Right ventricle myocardium inferior (tissue), 1 donor: ENCODE measurements at regions not wholly inside any gene's neighbourhood (a gene's known extent, or its start where the extent isn't known, plus 50 kb on each side); places are given as distances from the start of the nearest gene placed in this dataset.

Experiments used
- ATAC-seq: fragments of 200-7000 bp; cut with Tn5 transposase; one replicate; pipeline ENCODE4 v1.9.1; 2020; ENCODE audit warnings: mild to moderate bottlenecking, moderate library complexity
- DNase-seq: peaks from one replicate; pipeline ENCODE4 v3.0.0; 2021; ENCODE audit errors: missing footprints
- intact Hi-C: fragments of 100-400 bp; cut with DNase I; formaldehyde crosslinking; loops from one replicate; pipeline ENCODE4 v1.11.0; 2022
- donor health status: DM: no; HTN: yes; CAD: no; lungs with severe emphysema.

GRCh38 chr13:70864731-70865130 is 756.5 kb upstream of the KLHL1 start:
- intact Hi-C loops, result no loop called here

GRCh38 chr13:70856711-70857110 is 748.5 kb upstream of the KLHL1 start:
- DNase-seq (no peak), ATAC-seq (no peak)
- intact Hi-C loops, result no loop called here

More at GRCh38 chr13:70864731-70865130, 756.5 kb upstream of the KLHL1 start:
- ATAC-seq (no peak), DNase-seq (no peak)

- intact Hi-C loops, result no loop called here
- ATAC-seq (no peak), DNase-seq (no peak)
These were observed 747.8 kb upstream of the KLHL1 start for GRCh38 chr13:70856025-70856424.

DNA sequence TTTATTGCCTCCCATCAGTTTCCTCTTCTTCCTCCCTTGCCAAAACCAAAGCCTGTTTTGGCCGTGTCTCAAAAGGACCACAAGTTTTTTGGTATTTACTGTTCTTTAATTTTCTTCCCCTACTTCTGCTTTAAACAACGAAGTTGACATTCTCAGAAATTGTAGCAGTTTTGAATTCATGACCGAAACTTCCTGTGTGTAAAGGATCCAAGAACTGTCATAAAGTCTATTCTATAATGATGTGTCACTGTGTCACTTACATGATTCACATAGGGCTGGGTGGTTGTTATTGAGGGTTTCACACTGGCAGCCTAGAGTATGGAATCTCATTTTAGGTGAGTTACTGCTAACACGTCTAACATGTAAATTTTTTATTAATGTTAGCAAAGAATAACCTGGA is 741.0 kb upstream of the KLHL1 start:
- DNase-seq (no peak), ATAC-seq (no peak)
- intact Hi-C loops, result no loop called here

DNA sequence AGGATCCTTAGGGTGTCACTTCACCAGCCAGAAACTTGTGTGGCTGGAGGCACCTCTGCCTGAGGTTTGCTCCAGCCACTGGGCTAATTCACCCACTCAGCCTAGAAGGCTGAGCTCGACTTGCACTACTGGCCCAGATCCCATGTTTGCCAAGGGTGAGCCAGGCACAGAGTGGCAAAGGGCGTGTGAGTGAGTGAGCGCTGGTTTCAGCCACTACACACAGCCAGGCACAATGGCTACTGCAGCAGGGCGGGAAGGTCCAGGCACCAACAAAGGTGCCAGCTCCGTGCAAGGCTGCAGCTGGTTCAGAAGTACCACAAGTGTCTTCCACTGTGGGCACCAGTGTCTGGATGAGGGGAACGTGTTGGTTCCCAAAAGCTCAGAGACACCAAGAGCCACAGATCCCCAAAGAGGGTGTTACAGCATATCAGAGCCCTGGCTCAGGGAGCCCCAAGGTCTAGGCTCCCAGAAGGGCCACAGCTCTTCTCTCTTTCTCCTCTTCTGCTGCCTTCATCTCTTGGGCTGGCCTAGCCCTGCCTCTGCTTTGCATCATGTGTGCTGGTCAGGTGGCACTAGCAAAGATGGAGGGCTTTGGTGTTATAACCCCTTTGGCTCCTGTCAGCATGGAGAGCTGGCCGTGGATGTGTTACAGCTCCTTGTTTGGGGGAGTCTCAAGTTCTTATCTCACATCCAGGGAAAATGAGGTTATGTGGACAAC is 736.3 kb upstream of the KLHL1 start:
- no peak for DNase-seq
- intact Hi-C loops, result no loop called here
- ATAC-seq, result no peak

DNA sequence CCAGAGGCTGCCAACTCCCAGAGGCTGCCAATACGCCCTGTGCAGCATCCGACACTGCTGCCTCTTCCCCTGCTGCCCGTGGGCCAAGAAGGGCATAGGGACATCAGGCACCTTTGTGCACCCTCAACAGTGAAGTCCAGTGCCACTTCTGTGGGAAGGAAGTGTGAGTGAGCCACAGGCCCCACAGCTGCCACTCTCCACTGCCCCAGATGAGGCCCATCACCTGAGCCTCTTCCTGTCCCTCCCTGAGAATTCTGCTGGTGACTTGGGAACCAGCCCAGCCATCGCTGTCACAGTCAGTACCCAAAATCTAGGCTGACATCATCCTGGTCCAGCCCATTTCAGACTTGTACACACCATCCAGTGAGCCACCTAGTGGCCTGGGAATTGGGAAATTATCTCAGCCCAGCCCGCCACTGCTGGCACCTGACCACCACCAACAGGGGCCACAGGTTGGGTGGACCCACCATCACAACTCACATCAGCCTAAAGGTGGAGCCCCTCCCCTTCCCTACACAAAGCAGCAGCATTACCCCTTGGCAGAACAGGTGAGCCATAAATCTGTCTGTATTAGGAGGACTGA is 733.9 kb upstream of the KLHL1 start:
- intact Hi-C loops, result no loop called here
- ATAC-seq, result no peak
- DNase-seq, result no peak

DNA sequence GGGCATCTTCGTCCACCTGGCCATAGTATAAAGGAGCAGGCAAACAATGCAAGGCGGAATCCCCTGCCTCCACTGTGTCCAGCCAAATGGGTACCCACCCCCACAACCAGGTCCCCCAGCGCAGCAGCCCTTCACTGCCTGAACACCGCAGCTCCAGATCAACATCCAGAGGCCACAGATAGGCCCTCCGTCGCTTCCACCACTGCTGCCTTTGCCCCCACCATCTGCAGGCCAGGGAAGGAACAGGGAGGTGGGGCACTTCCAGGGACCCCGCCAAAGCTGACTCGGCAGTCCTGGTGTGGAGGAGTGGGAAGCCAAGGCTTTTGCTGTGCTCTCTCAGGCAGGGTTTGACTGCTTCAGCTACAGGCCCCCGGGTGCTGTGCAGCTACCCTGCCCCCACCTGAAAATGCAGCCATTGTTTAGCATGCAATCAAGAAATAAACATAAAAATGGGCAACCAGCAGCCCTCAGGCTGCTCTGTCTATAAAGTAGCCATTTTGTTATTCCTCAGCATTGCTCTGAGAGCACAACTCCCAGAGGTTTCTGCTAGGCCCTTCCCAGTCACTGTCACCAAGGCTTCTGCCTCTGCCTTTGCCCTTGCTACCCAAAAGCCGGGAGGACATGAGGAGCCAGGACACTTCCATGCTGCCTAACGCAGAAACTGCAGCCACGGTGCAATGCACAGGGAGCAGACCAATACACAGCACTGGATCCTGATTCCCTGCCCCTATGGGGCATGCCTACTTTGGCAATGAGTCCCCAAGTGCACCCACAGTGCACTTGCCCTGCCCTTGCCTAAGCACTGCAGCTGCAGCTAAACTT is 733.2 kb upstream of the KLHL1 start:
- intact Hi-C loops, result no loop called here
- DNase-seq (no peak), ATAC-seq (no peak)

DNA sequence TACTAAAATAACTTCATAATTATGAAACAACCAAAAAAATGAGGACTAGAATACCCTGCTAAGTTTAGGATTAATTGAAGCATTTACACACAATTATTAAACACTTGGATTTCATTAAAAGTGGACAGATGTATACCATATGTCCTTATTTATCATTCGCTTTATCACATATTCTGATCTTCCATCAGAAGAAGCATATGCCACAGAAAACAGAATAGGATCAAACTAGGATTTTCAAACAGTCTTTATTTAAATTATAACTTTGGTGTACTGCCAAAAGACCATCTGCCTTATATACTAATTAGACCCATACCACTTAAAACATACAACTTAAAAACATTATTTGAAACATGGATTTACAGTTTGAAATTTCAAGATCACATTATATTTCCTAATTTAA is 727.1 kb upstream of the KLHL1 start:
- intact Hi-C loops, result no loop called here
- DNase-seq (no peak), ATAC-seq (no peak)

DNA sequence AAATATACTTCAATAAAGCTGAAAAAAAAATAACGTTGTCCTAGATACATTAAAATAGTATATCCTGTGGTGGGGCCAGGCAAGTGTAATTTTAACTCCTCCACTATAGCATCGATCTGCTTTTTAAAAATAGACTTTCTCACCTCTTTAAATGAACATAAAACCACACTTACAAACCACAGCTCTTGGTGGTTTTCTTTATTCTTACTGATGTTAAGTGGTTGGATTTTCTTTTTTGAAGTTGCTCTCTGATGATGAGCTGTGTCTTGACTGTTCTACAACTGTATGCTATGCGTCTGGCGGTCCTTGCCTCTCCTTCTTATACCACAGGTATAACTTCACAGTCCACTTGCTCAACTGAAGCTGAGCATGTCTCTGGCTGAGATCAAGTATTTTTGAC is 721.5 kb upstream of the KLHL1 start:
- intact Hi-C loops, result no loop called here
- DNase-seq (no peak), ATAC-seq (no peak)

- intact Hi-C loops, result no loop called here
- ATAC-seq (no peak), DNase-seq (no peak)
These were observed 709.3 kb upstream of the KLHL1 start for GRCh38 chr13:70817576-70817975.

GRCh38 chr13:70816853-70817252 is 708.6 kb upstream of the KLHL1 start:
- intact Hi-C loops, result no loop called here
- DNase-seq (no peak), ATAC-seq (no peak)

DNA sequence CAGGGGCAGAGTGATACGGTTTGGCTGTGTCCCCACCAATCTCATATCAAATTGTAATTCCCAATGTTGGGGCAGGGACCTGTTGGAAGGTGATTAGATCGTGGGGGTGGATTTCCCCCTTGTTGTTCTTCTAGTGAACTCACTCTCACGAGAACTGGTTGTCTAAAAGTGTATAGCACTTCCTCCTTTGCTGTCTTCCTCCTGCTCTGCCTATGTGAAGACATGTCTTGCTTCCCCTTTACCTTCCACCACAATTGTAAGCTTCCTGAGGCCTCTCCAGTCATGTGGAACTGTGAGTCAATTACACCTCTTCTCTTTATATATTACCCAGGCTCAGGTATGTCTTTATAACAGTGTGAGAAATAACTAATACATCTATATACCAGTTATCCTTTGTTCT is 706.4 kb upstream of the KLHL1 start:
- DNase-seq (no peak), ATAC-seq (no peak)
- intact Hi-C loops, result no loop called here

DNA sequence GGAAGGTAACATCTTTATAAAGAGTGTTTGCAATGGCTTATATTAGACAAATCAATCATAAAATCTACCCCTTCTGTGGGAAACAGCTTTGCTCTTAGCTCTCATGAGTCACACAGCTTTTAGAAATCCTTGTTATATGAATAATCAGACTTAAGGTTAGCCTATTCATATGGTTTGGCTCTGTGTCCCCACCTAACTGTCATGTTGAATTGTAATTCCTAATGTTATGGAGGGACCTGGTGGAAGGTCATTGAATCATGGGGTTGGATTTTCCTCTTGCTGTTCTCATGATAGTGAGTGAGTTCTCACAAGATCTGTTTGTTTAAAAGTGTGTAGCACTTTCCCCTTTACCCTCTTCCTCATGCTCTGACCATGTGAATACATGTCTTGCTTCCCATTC is 704.2 kb upstream of the KLHL1 start:
- ATAC-seq, result no peak
- DNase-seq, result no peak
- intact Hi-C loops, result no loop called here

DNA sequence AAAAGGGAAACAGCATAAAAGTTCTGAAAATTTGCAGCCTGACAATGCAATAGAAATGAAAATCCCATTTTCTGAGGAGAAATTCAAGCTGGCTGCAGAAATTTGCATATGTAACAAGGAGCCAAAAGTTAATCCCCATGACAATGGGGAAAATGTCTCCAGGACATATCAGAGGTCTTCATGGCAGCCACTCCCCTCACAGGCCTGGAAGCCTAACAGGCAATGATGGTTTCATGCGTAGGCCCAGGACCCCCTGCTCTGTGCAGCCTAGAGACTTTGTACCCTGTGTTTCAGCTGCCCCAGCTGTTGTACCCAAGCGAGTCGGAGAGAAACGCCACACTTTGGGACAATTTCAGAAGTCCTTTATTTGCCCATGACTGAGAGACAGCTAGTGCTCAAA is 701.3 kb upstream of the KLHL1 start:
- DNase-seq, result no peak
- intact Hi-C loops, result no loop called here

DNA sequence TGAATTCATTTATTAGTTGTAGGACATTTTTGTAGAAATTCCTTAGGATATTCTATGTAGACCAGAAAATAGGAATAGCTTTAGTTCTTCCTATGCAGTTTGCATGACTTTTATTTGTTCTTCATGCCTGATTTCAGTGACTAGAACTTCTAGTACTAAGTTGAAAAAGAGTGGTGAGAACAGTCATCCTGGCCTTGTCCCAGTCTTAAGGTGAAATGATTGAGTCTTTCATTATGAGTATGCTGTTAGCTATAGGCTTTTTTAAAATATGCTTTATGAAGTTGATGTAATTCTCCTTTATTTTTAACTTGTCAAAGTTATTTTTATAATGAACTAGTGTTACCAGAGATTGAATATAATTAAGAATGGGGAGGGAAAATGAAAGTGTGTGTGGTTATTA is 690.1 kb upstream of the KLHL1 start:
- ATAC-seq, result no peak

More for the DNA sequence above, 701.3 kb upstream of the KLHL1 start:
- ATAC-seq, result no peak

DNA sequence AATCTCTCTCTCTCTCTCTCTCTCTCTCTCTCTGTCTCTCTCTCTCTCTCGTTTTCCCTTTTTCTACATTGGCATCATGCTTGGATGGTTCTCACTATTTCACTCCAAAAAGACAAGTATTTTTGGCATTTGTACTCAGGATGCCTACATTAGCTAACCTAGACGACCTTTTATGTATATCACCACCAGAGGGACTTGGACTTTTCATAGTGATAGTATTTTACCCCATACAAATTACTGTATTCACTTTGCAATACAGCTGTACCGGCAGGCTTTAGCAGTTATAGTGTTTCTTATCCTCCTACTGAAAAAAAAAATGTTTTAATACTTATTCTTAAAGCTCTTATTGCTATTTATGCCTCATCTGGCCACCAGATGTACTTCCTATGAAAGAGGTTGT is 687.2 kb upstream of the KLHL1 start:
- ATAC-seq (no peak), DNase-seq (no peak)
- intact Hi-C loops, result no loop called here

More for the DNA sequence above, 690.1 kb upstream of the KLHL1 start:
- intact Hi-C loops, result no loop called here
- no peak for DNase-seq

GRCh38 chr13:70792121-70792520 is 683.9 kb upstream of the KLHL1 start:
- DNase-seq, result no peak
- intact Hi-C loops, result no loop called here
- no peak for ATAC-seq

DNA sequence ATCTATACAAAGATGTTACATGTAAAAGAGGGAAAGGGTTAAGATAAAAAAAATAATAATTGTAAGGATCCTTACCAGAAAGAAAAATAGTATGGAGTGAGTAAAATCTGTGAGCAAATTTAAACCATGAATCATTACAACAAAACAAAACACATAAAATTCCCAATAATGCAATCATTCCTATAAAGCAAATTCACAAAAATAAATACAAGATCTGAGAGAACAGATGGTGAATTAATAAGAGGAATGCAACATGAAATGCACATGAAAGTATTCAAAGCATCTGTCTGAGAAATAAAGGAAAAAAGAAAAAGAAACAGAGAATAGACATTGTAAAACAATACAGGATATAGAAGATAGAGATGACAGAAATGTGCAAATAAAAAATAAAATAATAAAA is 681.5 kb upstream of the KLHL1 start:
- intact Hi-C loops, result no loop called here
- ATAC-seq (no peak), DNase-seq (no peak)

- ATAC-seq (no peak), DNase-seq (no peak)
- intact Hi-C loops, result no loop called here
These were observed 679.8 kb upstream of the KLHL1 start for GRCh38 chr13:70788074-70788473.
